ENCODE measurements at regions not wholly inside any gene's neighbourhood (a gene's known extent, or its start where the extent isn't known, plus 50 kb on each side); places are given as distances from the start of the nearest gene placed in this dataset.
"Not testable (repeated sequence)": the region's sequence is repeated elsewhere in the genome, so short reads cannot be mapped to it uniquely, and the experiment has no call there.

GRCh38 chr9:115413304-115413703 lies 295.3 kb upstream of the TNC start:
- DNase-seq, result no peak

- DNase-seq, result no peak
These were observed 295.9 kb upstream of the TNC start for GRCh38 chr9:115413766-115414382.

GRCh38 chr9:115414561-115414960 lies 296.6 kb upstream of the TNC start:
- no peak for DNase-seq

DNA sequence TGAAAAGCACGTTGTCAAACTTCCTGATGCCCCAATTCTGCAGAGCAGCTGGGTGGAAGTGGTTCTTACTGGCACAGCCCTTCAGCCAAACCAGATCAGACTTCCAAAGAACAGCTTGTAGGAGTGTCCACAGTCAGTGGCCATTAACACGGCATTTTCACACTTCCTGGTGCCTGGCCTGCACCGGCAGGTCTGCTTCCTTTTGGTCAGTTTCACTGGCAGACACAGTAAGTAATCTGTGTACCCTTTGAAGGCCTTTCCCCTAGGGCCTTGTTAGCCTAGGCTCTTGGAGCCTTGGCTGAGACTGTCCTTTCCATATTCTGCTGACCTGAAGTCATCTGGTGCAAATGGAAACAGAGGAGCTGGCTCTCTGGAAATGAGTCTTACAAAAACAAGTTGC lies 297.5 kb upstream of the TNC start:
- DNase-seq, result no peak

- no peak for DNase-seq
These were observed 298.3 kb upstream of the TNC start for GRCh38 chr9:115416299-115416698.

GRCh38 chr9:115418181-115418580 lies 300.2 kb upstream of the TNC start:
- not testable (repeated sequence) for DNase-seq

GRCh38 chr9:115422932-115423440 lies 305.0 kb upstream of the TNC start:
- no peak for DNase-seq

DNA sequence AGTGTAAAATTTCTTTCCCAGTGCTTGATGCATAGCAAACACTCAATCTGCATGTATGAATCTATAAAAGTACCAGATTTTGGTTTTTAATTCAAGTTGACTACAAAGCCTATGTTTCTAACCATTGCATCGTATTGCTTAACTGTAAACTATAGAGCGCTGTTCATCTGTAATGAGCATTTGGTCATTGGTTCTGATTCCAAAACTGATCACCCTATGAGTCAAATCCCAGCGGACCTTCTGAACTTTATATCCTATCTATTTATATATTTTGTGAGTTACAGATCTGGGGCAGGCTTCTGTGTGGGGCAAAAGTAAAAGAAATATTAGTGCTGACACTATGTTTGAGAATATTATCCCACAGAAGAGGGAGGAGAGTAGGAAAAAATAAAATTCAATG lies 305.7 kb upstream of the TNC start:
- no peak for DNase-seq

GRCh38 chr9:115425601-115426000 lies 307.6 kb upstream of the TNC start:
- no peak for DNase-seq

- DNase-seq, result no peak
These were observed 319.5 kb upstream of the TNC start for GRCh38 chr9:115437418-115437817.

- no peak for DNase-seq
These were observed 321.7 kb upstream of the TNC start for GRCh38 chr9:115439641-115440040.

- DNase-seq, result no peak
These were observed 324.1 kb upstream of the TNC start for GRCh38 chr9:115442054-115442453.

- no peak for DNase-seq
These were observed 325.9 kb upstream of the TNC start for GRCh38 chr9:115443890-115444289.

- DNase-seq, result no peak
These were observed 327.0 kb upstream of the TNC start for GRCh38 chr9:115444959-115445358.

- DNase-seq, result no peak
These were observed 327.7 kb upstream of the TNC start for GRCh38 chr9:115445655-115446054.

DNA sequence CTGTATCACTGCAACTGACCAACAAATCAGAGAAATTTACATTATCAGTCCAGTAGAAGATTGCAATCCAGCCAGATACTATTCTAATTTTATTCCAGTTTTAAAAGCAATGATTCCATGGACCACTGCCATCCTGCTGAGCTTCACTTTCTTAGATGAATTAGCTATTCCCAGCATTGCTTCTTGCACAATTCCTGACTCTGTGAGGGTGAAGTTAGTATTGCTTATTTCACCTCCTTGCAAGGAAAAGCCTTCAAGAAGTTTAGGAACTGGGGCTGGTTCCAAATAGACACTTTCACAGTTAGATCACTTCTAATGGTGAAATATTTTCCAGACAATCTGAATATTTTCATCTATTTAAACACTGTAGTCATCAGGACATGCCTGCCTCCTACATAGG lies 338.6 kb upstream of the TNC start:
- no peak for DNase-seq

DNA sequence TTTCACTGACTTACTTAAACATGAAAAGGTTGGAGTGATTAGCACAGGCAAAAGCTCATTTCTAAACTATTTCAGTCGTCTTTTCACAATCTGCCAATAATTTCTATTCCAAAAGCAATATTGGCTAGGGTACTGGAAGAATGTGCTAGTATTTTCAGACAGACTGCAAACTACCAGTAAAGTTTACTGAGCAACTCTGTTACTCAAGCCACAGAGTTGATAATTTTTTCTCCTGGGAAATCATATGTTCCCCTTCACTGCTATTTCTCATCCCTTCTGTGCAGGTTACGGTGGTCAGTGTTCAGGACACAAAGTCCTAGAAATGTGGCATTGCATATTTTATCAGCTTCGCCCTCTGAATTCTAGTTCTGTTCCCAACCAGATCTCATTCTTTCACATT lies 343.3 kb upstream of the TNC start:
- DNase-seq, result no peak

DNA sequence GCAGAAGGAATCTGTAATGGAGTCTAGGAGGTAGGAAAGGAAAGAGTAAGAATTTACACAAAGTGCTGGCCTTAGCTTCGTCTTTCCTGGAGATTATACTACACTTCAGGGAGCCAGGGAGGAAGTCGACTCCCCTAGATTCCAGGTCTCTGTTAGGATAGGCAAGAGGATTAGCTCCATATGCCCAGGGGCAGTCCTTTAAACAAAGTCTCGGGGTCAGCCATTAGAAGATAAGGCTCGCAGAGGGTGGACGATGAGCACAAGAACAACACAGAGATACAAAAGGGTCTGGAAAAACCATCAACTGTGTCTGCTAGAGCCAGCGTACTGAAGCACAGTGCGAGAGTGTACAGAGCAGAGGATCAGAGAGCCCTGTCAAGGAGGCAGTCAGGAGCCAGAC lies 344.7 kb upstream of the TNC start:
- no peak for DNase-seq

GRCh38 chr9:115466756-115467155 lies 348.8 kb upstream of the TNC start:
- no peak for DNase-seq

DNA sequence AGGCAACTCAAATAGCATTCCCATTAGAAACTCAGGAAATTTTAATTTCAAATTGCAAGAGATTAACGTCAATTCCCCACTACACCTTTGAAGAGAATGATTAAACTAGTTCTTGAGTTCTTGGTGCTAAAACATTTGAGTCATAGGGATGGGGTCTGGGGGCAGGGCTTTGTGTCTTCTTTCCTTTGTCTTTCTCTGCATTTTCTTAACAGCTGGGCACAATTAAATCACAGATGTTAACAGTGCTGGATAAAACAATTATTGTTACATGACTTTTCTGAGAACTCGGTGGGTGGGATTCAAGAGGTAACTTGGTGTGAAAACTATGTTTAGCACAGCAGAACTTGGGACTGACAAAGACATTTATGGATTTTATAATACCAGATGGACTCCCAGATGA lies 351.9 kb upstream of the TNC start:
- DNase-seq, result no peak

DNA sequence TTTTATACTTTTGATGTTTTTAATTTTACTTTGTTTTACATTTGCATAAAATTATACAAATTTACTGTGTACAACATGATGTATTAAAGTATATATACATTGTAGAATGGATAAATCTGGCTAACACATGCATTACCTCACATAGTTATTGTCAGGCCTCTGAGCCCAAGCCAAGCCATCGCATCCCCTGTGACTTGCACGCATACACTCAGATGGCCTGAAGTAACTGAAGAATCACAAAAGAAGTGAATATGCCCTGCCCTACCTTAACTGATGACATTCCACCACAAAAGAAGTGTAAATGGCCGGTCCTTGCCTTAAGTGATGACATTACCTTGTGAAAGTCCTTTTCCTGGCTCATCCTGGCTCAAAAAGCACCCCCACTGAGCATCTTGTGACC lies 355.1 kb upstream of the TNC start:
- DNase-seq, result not testable (repeated sequence)

DNA sequence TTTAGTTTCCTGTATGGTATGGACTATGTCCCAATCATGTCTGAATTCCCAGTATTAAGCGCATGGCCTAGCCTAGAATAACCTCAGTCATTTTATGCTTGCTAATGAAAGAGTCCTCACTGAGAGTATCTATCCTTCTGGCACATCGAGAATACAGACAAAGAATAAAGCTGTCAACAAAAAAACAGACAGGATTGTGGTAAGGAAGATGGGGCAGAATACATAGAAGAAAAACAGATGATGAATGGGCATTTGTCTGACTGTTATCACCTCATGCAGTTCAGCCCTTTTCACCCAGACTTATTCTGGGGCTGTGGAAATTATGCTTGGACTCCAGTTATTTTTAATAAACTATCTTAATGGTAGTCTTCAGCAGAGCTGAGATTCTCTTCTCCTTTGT lies 363.8 kb upstream of the TNC start:
- DNase-seq, result no peak

GRCh38 chr9:115482747-115483146 lies 364.8 kb upstream of the TNC start:
- DNase-seq, result no peak

GRCh38 chr9:115492869-115493268 lies 374.9 kb upstream of the TNC start:
- DNase-seq, result no peak

- DNase-seq, result no peak
These were observed 376.4 kb upstream of the TNC start for GRCh38 chr9:115494393-115494792.

Data from NK-92 treated with Interleukin-12 subunit alpha and Interleukin-12 subunit beta, amount 100 ng/mL, for 24 hours (cell line).